ENCODE measurements at regions not wholly inside any gene's neighbourhood (a gene's known extent, or its start where the extent isn't known, plus 50 kb on each side); places are given as distances from the start of the nearest gene placed in this dataset.

DNA sequence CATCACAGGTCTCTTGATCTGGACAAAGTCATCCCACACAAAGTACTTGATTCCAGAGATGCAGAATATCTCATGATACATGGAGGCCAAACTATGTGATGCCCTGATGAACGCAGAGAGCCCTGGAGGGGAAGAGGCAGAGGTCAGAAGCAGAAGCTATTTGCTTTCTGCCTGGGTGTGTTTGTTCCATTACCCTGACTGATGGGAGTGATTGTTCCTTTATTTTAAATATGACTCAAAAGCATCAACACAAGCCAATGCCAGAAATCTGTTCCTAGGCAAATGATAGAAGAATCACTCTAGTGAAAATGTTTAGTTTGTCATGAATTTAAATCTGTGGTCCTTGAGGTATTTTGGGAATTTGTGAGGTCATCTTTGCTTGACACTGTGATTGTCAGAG, 54.7 kb upstream of the GGTLC1 start:
- Histone ChIP-seq H4K20me1 (ENCODE audit: low read length) (no peaks in the 10 kb centered on the region), H3K4me2 (ENCODE audit: low read length) (no peak overlapping the region)
- BruUV-seq (replicated peaks): no TSS peak

DNA sequence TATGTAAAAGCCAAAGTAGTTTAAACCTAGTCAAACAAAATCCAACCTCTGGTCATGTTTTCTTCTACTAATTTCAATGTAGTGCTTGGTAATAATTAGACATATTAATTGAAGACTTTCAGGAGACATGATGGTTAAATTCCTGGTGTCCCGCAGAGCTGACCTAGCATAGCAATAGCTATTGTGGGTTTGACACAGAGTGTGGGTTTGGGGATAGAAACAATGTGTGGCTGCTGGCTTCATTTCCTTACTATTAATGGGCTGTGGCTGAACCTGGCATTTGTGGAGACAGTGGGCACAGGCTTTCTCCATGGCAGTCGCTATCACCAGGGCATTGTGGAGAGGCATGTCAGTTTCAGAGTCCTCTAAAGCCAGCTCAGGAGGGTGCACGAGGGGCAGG, 54.1 kb upstream of the GGTLC1 start:
- Histone ChIP-seq H3K27me3 (ENCODE audit: low read length) (no peaks in the 10 kb centered on the region), H3K9me2 (replicated peaks; ENCODE audit: low read length) (no peaks in the 10 kb centered on the region), H3K9ac (ENCODE audit: low read length) (no peak overlapping the region), H3K27ac (ENCODE audit: low read length) (no peak overlapping the region), H4K20me1 (ENCODE audit: low read length) (no peaks in the 10 kb centered on the region), H2AFZ (ENCODE audit: low read length) (no peak overlapping the region), H3K4me2 (ENCODE audit: low read length) (no peak overlapping the region), H3K4me3 (ENCODE audit: low read length) (no peak overlapping the region), H3K36me3 (ENCODE audit: low read depth, low read length) (no peaks in the 10 kb centered on the region), H3K4me1 (ENCODE audit: insufficient read depth, low read length) (peaks cover 9% of the 10 kb centered on the region), H3K9me3 (ENCODE audit: low read length) (no peaks in the 10 kb centered on the region), H3K79me2 (ENCODE audit: low read length) (no peaks in the 10 kb centered on the region), H3F3A (ENCODE audit: low read length, unreplicated experiment) (no peaks in the 10 kb centered on the region)
- no peak for ATAC-seq
- CTCF ChIA-PET: no interaction called here
- intact Hi-C loops (cut with micrococcal nuclease): no loop called here
- TF ChIP-seq EZH2 (IDR thresholded peaks at IDR 0.05; ENCODE audit: low read length, unreplicated experiment) (no peak), EZH2phosphoT487 (IDR thresholded peaks at IDR 0.05; ENCODE audit: borderline replicate concordance, low read length) (no peak)
- TF ChIP-seq, protein P1, sequence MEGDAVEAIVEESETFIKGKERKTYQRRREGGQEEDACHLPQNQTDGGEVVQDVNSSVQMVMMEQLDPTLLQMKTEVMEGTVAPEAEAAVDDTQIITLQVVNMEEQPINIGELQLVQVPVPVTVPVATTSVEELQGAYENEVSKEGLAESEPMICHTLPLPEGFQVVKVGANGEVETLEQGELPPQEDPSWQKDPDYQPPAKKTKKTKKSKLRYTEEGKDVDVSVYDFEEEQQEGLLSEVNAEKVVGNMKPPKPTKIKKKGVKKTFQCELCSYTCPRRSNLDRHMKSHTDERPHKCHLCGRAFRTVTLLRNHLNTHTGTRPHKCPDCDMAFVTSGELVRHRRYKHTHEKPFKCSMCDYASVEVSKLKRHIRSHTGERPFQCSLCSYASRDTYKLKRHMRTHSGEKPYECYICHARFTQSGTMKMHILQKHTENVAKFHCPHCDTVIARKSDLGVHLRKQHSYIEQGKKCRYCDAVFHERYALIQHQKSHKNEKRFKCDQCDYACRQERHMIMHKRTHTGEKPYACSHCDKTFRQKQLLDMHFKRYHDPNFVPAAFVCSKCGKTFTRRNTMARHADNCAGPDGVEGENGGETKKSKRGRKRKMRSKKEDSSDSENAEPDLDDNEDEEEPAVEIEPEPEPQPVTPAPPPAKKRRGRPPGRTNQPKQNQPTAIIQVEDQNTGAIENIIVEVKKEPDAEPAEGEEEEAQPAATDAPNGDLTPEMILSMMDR (conservative IDR thresholded peaks at IDR 0.05; ENCODE audit: low read depth, low read length): no peak
- no peak for DNase-seq
- BruUV-seq (replicated peaks): no TSS peak
- POLR2A ChIA-PET (ENCODE audit: unreplicated experiment): no interaction called here

More for the DNA sequence above, 54.7 kb upstream of the GGTLC1 start:
- peaks cover 9% of the 10 kb centered on the region for H3K4me1 ChIP-seq (ENCODE audit: insufficient read depth, low read length)
- ChIA-PET CTCF (no interaction called here), POLR2A (ENCODE audit: unreplicated experiment) (no interaction called here)
- ATAC-seq (no peak), DNase-seq (peak; percentile 30)
- H3K9ac ChIP-seq (ENCODE audit: low read length): no peak overlapping the region
- H3K36me3 ChIP-seq (ENCODE audit: low read depth, low read length): no peaks in the 10 kb centered on the region
- H3K9me3 ChIP-seq (ENCODE audit: low read length): no peaks in the 10 kb centered on the region
- no peaks in the 10 kb centered on the region for H3K79me2 ChIP-seq (ENCODE audit: low read length)
- H3K9me2 ChIP-seq (replicated peaks; ENCODE audit: low read length): no peaks in the 10 kb centered on the region
- H2AFZ ChIP-seq (ENCODE audit: low read length): no peak overlapping the region
- no peaks in the 10 kb centered on the region for H3F3A ChIP-seq (ENCODE audit: low read length, unreplicated experiment)
- TF ChIP-seq EZH2phosphoT487 (IDR thresholded peaks at IDR 0.05; ENCODE audit: borderline replicate concordance, low read length) (no peak), EZH2 (IDR thresholded peaks at IDR 0.05; ENCODE audit: low read length, unreplicated experiment) (no peak)
- TF ChIP-seq, protein P1 (conservative IDR thresholded peaks at IDR 0.05; ENCODE audit: low read depth, low read length): no peak
- intact Hi-C loops (cut with micrococcal nuclease): no loop called here
- no peak overlapping the region for H3K4me3 ChIP-seq (ENCODE audit: low read length)
- no peaks in the 10 kb centered on the region for H3K27me3 ChIP-seq (ENCODE audit: low read length)
- no peak overlapping the region for H3K27ac ChIP-seq (ENCODE audit: low read length)

GRCh38 chr20:24040896-24041459, 52.4 kb upstream of the GGTLC1 start:
- no TSS peak for BruUV-seq (replicated peaks)
- POLR2A ChIA-PET (ENCODE audit: unreplicated experiment): no interaction called here

More at GRCh38 chr20:24040896-24041459, 52.4 kb upstream of the GGTLC1 start:
- Histone ChIP-seq H3K27me3 (ENCODE audit: low read length) (no peaks in the 10 kb centered on the region), H3K4me1 (ENCODE audit: insufficient read depth, low read length) (peaks cover 9% of the 10 kb centered on the region), H2AFZ (ENCODE audit: low read length) (no peak overlapping the region), H4K20me1 (ENCODE audit: low read length) (no peaks in the 10 kb centered on the region), H3K4me3 (ENCODE audit: low read length) (no peak overlapping the region), H3K9me3 (ENCODE audit: low read length) (no peaks in the 10 kb centered on the region), H3K4me2 (ENCODE audit: low read length) (no peak overlapping the region), H3K27ac (ENCODE audit: low read length) (no peak overlapping the region), H3K79me2 (ENCODE audit: low read length) (no peaks in the 10 kb centered on the region), H3K9me2 (replicated peaks; ENCODE audit: low read length) (no peaks in the 10 kb centered on the region), H3K36me3 (ENCODE audit: low read depth, low read length) (no peaks in the 10 kb centered on the region), H3F3A (ENCODE audit: low read length, unreplicated experiment) (no peaks in the 10 kb centered on the region), H3K9ac (ENCODE audit: low read length) (no peak overlapping the region)
- no peak for TF ChIP-seq EZH2 (IDR thresholded peaks at IDR 0.05; ENCODE audit: low read length, unreplicated experiment)
- TF ChIP-seq, protein P1 (conservative IDR thresholded peaks at IDR 0.05; ENCODE audit: low read depth, low read length): no peak
- no peak for TF ChIP-seq EZH2phosphoT487 (IDR thresholded peaks at IDR 0.05; ENCODE audit: borderline replicate concordance, low read length)
- ATAC-seq (no peak), DNase-seq (no peak)
- CTCF ChIA-PET: no interaction called here
- intact Hi-C loops (cut with micrococcal nuclease): no loop called here
